BLaER1 treated with 17β-estradiol and CSF1 and Interleukin-3, amounts not matched to agents 10 nM and 100 nM (cell line): ENCODE measurements at regions not wholly inside any gene's neighbourhood (a gene's known extent, or its start where the extent isn't known, plus 50 kb on each side); places are given as distances from the start of the nearest gene placed in this dataset.

Experiments
- H3K27ac ChIP-seq, 11 experiments: shearing (Covaris generic); formaldehyde crosslinking; 2 replicates each; pipeline ENCODE4 v1.8.1; 2022
- H3K27me3 ChIP-seq, 11 experiments: shearing (Covaris generic); formaldehyde crosslinking; 2 replicates each; pipeline ENCODE4 v1.8.1; 2022
- H3K36me3 ChIP-seq, 11 experiments: shearing (Covaris generic); formaldehyde crosslinking; 2 replicates each; pipeline ENCODE4 v1.8.1; 2022
- H3K4me1 ChIP-seq, 10 experiments: shearing (Covaris generic); formaldehyde crosslinking; 2 replicates each; pipeline ENCODE4 v1.8.1; 2022
- H3K4me2 ChIP-seq, 11 experiments: shearing (Covaris generic); formaldehyde crosslinking; 2 replicates each; pipeline ENCODE4 v1.8.1; 2022
- H3K4me3 ChIP-seq, 10 experiments: shearing (Covaris generic); formaldehyde crosslinking; 2 replicates each; pipeline ENCODE4 v1.8.1; 2022
- H3K9ac ChIP-seq, 11 experiments: shearing (Covaris generic); formaldehyde crosslinking; 2 replicates each; pipeline ENCODE4 v1.8.1; 2022
- H3K9me3 ChIP-seq, 11 experiments: shearing (Covaris generic); formaldehyde crosslinking; replicated peaks in 1 of 11; 2 replicates each; pipeline ENCODE4 v1.8.1; 2022
- H4K20me1 ChIP-seq, 11 experiments: shearing (Covaris generic); formaldehyde crosslinking; 2 replicates each; pipeline ENCODE4 v1.8.1; 2022
- Cebpa-rat ChIP-seq, 11 experiments: shearing (Covaris generic); IDR thresholded peaks; 2 replicates each; pipeline ENCODE4 v1.8.1; 2022

- no peak for TF ChIP-seq Cebpa-rat (IDR thresholded peaks at IDR 0.05)
- Histone ChIP-seq H3K9me3 (no peaks in the 10 kb centered on the region), H3K27ac (no peak overlapping the region), H3K36me3 (no peaks in the 10 kb centered on the region), H3K4me3 (no peak overlapping the region), H3K9ac (no peak overlapping the region), H4K20me1 (no peaks in the 10 kb centered on the region), H3K4me1 (no peaks in the 10 kb centered on the region), H3K4me2 (no peak overlapping the region), H3K27me3 (no peaks in the 10 kb centered on the region)
Observed at GRCh38 chr1:63268876-63269275, 53.5 kb upstream of the FOXD3 start.

- H3K27me3 ChIP-seq, result no peaks in the 10 kb centered on the region
- no peak overlapping the region for H3K4me2 ChIP-seq
- H3K9me3 ChIP-seq, result no peaks in the 10 kb centered on the region
- no peaks in the 10 kb centered on the region for H3K4me1 ChIP-seq
- no peak overlapping the region for H3K9ac ChIP-seq
- no peak overlapping the region for H3K27ac ChIP-seq
- no peak for TF ChIP-seq Cebpa-rat (IDR thresholded peaks at IDR 0.05)
- no peaks in the 10 kb centered on the region for H3K36me3 ChIP-seq
- no peaks in the 10 kb centered on the region for H4K20me1 ChIP-seq
- H3K4me3 ChIP-seq, result no peak overlapping the region
Observed at GRCh38 chr1:63269571-63269970, 52.8 kb upstream of the FOXD3 start.
